Naive thymus-derived CD8-positive, alpha-beta T cell (primary cell): ENCODE measurements at regions not wholly inside any gene's neighbourhood (a gene's known extent, or its start where the extent isn't known, plus 50 kb on each side); places are given as distances from the start of the nearest gene placed in this dataset.
A peak's percentile ranks its signal among the peaks of the same experiment; 100 is the strongest.

Experiments
- ATAC-seq, 2 donors: fragments of 150-1000 bp; cut with Tn5 transposase in 1 of 2; sonication (Bioruptor Pico), chemical (Tn5 transposase) in 1 of 2; 1 replicate in 1 of 2; 2 replicates in 1 of 2; pipeline ENCODE4 v1.10.0; 2021; ENCODE audit warnings: mild to moderate bottlenecking in 2 of 2, moderate library complexity in 2 of 2
- POLR2A ChIA-PET: fragments of 350-600 bp; sonication (Branson Sonifier 250); formaldehyde crosslinking; loops from one replicate; lab custom pipeline; 2021; ENCODE audit warnings: antibody characterized with exemption; lab: Charles Lee
- DNase-seq, 10 donors: peaks; one replicate each; pipeline versions ENCODE4 v3.0.0 to v3.0.0-alpha.2; 2020 to 2022
- H3K27ac Mint-ChIP-seq, 10 donors: one replicate each; pipeline ENCODE4 v1.8.0; 2020 to 2022; ENCODE audit warnings: mild to moderate bottlenecking in 10 of 10, mixed read lengths in 10 of 10, moderate library complexity in 4 of 10, inconsistent platforms in 1 of 10
- H3K27me3 Mint-ChIP-seq, 5 donors: one replicate each; pipeline ENCODE4 v1.8.0; 2021 to 2022; ENCODE audit warnings: mixed read lengths in 5 of 5
- H3K36me3 Mint-ChIP-seq, 3 donors: one replicate each; pipeline ENCODE4 v1.8.0; 2020 to 2022; ENCODE audit warnings: mixed read lengths in 3 of 3, mild to moderate bottlenecking in 2 of 3, inconsistent platforms in 1 of 3
- H3K4me1 Mint-ChIP-seq, 4 donors: one replicate each; pipeline ENCODE4 v1.8.0; 2021 to 2022; ENCODE audit warnings: mixed read lengths in 4 of 4
- H3K4me3 Mint-ChIP-seq, 10 donors: one replicate each; pipeline ENCODE4 v1.8.0; 2020 to 2022; ENCODE audit warnings: mild to moderate bottlenecking in 10 of 10, mixed read lengths in 10 of 10, moderate library complexity in 6 of 10, inconsistent platforms in 1 of 10
- H3K9me3 Mint-ChIP-seq, 9 donors: one replicate each; pipeline ENCODE4 v1.8.0; 2020 to 2022; ENCODE audit warnings: mixed read lengths in 9 of 9, mild to moderate bottlenecking in 3 of 9, inconsistent platforms in 1 of 9, moderate library complexity in 1 of 9

DNA sequence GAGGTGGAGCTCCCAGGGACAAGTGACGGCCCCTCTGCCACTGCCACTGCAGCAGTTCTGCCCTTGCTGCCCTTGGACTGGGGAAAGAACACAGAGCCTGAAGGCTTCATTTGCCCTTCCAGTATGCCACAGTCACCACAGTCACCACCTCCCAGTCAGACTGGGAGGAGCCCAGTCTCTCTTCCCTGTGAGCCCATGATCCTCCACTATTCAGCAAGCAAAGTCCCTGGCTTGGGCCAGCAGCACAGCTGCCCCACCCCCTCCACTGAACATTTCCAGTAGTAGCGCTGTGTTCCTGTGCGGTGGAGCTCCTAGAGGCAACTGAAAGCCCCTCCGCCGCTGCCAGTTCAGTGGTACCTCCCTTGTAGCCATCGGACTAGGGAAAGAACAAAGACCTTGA lies 329.4 kb downstream of the MAN2A1 start:
- H3K36me3 Mint-ChIP-seq: peaks cover 0 to 2% (median 0%) of the 10 kb centered on the region in 3 donors
- DNase-seq (no peak), ATAC-seq (no peak)
- peaks cover 0 to 2% (median 0%) of the 10 kb centered on the region in 9 donors for H3K9me3 Mint-ChIP-seq
- no peak overlapping the region for H3K4me3 Mint-ChIP-seq
- H3K4me1 Mint-ChIP-seq: no peaks in the 10 kb centered on the region
- H3K27ac Mint-ChIP-seq: no peak overlapping the region
- POLR2A ChIA-PET: no interaction called here
- no peaks in the 10 kb centered on the region for H3K27me3 Mint-ChIP-seq

DNA sequence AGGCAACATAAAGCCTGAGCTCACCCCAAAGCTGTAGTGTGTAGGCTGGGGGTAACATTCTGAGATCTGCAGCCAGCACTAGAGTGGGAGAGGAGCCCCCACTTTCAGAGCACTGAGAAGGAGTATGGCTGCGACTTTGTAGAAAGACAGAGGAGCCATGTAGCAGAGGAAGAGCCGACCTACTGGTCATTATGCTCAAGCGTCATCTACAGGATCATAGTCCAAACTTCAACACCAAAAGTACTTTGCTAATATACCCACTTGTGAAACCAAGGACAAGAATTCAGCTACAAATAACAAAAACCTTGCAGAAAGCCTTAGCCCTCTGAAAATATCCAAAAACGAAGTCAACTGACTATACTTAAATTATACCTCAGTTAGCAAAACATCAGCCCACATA lies 330.1 kb downstream of the MAN2A1 start:
- no peak for ATAC-seq
- peaks cover 0 to 2% (median 0%) of the 10 kb centered on the region in 9 donors for H3K9me3 Mint-ChIP-seq
- peaks cover 0 to 2% (median 0%) of the 10 kb centered on the region in 3 donors for H3K36me3 Mint-ChIP-seq
- POLR2A ChIA-PET: no interaction called here
- H3K27me3 Mint-ChIP-seq: no peaks in the 10 kb centered on the region
- H3K4me3 Mint-ChIP-seq: no peak overlapping the region
- H3K27ac Mint-ChIP-seq: no peak overlapping the region
- H3K4me1 Mint-ChIP-seq: no peaks in the 10 kb centered on the region
- no peak for DNase-seq

DNA sequence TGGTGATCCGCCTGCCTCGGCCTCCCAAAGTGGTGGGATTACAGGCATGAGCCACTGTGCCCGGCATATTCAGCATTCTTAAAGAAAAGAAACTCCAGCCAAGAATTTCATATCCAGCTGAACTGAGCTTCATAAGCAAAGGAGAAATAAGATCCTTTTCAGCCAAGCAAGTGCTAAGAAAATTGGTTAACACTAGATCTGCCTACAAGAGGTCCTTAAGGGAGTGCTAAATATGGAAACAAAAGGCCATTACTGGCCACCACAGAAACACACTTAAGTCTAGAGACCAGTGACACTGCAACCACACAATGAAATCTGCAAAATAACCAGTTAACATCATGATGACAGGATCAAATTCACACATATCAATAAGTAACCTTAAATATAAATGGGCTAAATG lies 331.5 kb downstream of the MAN2A1 start:
- Mint-ChIP-seq H3K36me3 (peaks cover 0 to 2% (median 0%) of the 10 kb centered on the region in 3 donors), H3K4me3 (no peak overlapping the region), H3K9me3 (peaks cover 0 to 2% (median 0%) of the 10 kb centered on the region in 9 donors), H3K27me3 (no peaks in the 10 kb centered on the region), H3K4me1 (no peaks in the 10 kb centered on the region), H3K27ac (no peak overlapping the region)
- no peak for ATAC-seq
- DNase-seq: no peak
- POLR2A ChIA-PET: no interaction called here

DNA sequence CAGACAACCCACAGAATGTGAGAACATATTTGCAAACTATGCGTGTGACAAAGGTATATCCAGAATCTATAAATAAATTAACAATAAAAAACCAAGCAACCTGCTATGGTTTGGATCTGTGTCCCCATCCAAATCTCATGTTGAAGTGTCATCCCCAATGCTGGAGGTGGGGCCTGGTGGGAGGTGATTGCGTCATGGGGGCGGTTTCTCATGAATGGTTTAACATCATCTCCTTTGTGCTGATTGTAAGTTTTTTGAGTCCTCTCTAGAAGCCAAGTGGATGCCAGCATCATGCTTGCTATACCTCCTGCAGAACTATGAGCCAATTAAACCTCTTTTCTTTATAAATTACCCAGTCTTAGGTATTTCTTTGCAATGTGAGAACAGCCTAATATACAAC lies 335.4 kb downstream of the MAN2A1 start:
- H3K27me3 Mint-ChIP-seq: no peaks in the 10 kb centered on the region
- ATAC-seq (no peak), DNase-seq (no peak)
- no peak overlapping the region for H3K4me3 Mint-ChIP-seq
- H3K4me1 Mint-ChIP-seq: peaks cover 3 to 24% (median 13%) of the 10 kb centered on the region in 4 donors
- H3K9me3 Mint-ChIP-seq: peaks cover 0 to 3% (median 2%) of the 10 kb centered on the region in 9 donors
- POLR2A ChIA-PET: no interaction called here
- H3K36me3 Mint-ChIP-seq: peaks cover 0 to 3% (median 2%) of the 10 kb centered on the region in 3 donors
- H3K27ac Mint-ChIP-seq: no peak overlapping the region

DNA sequence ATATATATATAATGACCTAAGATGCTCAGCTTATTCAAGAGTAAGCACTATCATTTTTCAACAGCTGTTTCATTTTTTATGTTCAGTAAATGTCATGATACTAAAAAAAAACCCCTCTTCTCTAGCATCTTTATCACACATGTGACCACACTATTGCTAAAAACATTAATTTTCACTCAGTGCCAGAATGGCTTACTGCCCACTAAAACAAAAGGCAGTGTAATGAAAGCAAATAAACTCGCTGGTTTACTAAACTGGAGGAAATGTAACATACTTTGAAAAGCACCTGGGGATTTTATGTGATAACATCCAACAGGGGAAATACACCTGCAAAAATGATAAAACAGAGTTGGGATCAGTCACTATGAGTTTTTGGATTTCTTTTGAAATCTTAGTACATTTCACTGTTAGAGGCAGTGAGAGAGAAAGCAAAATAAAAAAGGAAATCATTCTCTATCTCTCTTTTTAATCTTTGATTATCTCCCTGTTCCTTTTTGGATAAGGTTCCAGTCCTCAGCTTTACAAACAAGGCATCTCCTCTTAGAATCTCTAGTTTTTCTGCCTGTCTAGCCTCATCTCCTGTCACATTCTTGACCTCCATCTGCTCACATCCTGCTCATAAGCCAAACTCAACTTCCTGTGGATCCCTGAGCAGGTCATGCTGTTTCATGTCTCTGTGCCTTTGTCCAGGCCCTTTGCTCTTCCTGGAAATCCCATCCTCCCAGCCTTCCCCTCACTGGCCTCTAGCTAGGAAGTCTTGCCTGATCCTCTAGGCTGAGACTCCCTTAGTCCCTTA lies 338.0 kb downstream of the MAN2A1 start:
- POLR2A ChIA-PET: interaction anchor here (0.6 kb wide), 2 partner anchors 15 to 174 kb away, joined by 3 read pairs; no protein-coding TSS in a partner anchor
- Mint-ChIP-seq H3K27me3 (no peaks in the 10 kb centered on the region), H3K36me3 (peaks cover 0 to 3% (median 0%) of the 10 kb centered on the region in 3 donors), H3K27ac (peak overlapping the region in 2 of 10 donors; percentile 24 to 75), H3K4me1 (peaks cover 9 to 40% (median 27%) of the 10 kb centered on the region in 4 donors), H3K4me3 (no peak overlapping the region), H3K9me3 (peaks cover 0 to 3% (median 0%) of the 10 kb centered on the region in 9 donors)
- no peak for ATAC-seq
- DNase-seq: no peak

DNA sequence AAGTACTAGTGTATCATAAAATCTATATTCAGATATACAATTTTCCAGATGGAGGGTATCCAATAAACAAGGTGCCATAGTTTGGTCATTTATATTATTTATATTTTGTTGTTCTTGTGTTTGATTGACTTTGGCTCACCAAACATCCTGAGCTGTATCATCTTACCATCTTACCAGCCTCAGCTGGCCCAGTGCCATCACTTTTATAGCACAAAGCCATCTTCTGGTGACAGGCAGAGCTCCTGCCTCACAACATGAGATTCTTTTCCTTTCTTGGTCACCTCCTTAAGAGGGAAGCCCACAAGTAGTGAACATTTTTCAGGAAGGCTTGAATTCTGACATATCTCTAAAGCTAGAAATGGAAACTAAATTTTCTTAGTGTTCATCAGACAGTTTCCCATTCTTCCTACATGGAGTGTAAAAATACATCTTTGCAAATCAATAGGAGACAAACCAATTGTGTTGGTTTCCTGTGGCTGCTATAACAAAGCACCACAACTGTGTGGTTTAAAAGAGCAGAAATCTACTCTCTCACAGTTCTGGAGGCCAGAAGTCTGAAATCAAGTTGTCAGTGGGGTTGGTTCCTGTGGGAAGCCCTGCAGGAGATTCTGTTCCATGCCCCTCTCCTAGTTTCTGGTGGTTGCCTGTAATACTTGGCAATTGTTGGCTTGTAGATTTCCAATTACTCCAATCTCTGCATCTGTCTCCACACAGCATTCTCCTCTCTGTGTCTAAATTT lies 341.8 kb downstream of the MAN2A1 start:
- Mint-ChIP-seq H3K9me3 (peaks cover 0 to 3% (median 0%) of the 10 kb centered on the region in 9 donors), H3K27ac (peak overlapping the region in 5 of 10 donors; percentile 11 to 74 (median 35)), H3K4me1 (peaks cover 9 to 47% (median 28%) of the 10 kb centered on the region in 4 donors), H3K27me3 (no peaks in the 10 kb centered on the region), H3K36me3 (peaks cover 0 to 3% (median 0%) of the 10 kb centered on the region in 3 donors), H3K4me3 (peak overlapping the region in 1 of 10 donors; percentile 14)
- ATAC-seq (peak; percentile 42 to 54), DNase-seq (peak in 7 of 10 donors; percentile 4 to 63 (median 25))
- POLR2A ChIA-PET: interaction anchor here (1.1 kb wide), 1 partner anchor 109 kb away, joined by 7 read pairs; no protein-coding TSS in a partner anchor

DNA sequence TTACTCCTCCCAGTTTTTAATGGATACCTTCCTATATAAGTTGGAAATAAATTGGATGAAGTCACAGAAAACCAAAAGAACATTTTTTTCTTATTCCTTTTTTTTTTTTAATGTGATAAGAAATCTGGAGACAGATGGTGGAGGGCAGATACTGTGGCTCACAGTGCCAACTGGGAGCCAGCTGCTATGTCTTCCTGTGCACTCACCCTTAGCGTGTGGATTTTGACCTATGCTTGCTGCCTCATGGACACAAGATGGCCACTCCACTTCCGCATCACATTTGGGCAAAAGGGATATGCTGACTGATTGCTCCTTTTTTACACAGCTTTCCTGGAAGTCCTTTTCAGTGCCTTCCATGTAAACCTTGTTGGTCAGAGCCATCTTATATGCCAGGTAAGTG lies 342.6 kb downstream of the MAN2A1 start:
- H3K4me1 Mint-ChIP-seq: peaks cover 9 to 47% (median 28%) of the 10 kb centered on the region in 4 donors
- no peaks in the 10 kb centered on the region for H3K36me3 Mint-ChIP-seq
- DNase-seq (no peak), ATAC-seq (no peak)
- H3K27ac Mint-ChIP-seq: peak overlapping the region in 2 of 10 donors; percentile 23 to 58
- H3K9me3 Mint-ChIP-seq: no peaks in the 10 kb centered on the region
- no peak overlapping the region for H3K4me3 Mint-ChIP-seq
- no peaks in the 10 kb centered on the region for H3K27me3 Mint-ChIP-seq
- POLR2A ChIA-PET: no interaction called here

DNA sequence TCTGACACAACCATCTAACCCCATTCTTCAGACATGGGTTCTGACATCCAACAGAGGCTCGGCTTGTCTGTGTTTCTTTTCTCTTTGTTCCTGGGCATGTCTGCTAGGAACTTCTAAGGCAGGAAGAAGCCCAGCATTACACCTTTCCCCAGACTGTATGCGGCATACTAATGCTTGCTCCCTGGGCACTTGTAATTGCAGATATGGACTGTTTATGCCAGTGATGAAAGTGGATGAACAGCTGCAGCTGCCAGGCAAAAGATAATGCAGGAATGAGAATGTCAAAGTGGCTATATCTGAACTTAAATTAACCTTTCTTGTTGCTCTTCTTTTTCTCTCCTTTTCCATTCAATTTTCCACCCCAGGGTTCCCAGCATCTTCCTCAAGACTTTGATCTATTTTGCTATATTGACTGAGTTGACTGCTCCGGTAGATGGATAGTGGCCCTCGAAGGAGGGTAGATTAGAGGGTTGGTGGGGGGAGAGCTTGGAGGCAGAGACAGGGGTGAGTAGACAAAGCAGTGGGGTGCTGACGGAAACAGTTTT lies 344.4 kb downstream of the MAN2A1 start:
- H3K36me3 Mint-ChIP-seq: no peaks in the 10 kb centered on the region
- no peak for ATAC-seq
- peaks cover 3 to 32% (median 19%) of the 10 kb centered on the region in 4 donors for H3K4me1 Mint-ChIP-seq
- no peaks in the 10 kb centered on the region for H3K9me3 Mint-ChIP-seq
- H3K27ac Mint-ChIP-seq: peak overlapping the region in 1 of 10 donors; percentile 20
- no peak overlapping the region for H3K4me3 Mint-ChIP-seq
- DNase-seq: no peak
- POLR2A ChIA-PET: interaction anchor here (1.2 kb wide), 1 partner anchor 9 kb away, joined by 3 read pairs; no protein-coding TSS in a partner anchor
- no peaks in the 10 kb centered on the region for H3K27me3 Mint-ChIP-seq

DNA sequence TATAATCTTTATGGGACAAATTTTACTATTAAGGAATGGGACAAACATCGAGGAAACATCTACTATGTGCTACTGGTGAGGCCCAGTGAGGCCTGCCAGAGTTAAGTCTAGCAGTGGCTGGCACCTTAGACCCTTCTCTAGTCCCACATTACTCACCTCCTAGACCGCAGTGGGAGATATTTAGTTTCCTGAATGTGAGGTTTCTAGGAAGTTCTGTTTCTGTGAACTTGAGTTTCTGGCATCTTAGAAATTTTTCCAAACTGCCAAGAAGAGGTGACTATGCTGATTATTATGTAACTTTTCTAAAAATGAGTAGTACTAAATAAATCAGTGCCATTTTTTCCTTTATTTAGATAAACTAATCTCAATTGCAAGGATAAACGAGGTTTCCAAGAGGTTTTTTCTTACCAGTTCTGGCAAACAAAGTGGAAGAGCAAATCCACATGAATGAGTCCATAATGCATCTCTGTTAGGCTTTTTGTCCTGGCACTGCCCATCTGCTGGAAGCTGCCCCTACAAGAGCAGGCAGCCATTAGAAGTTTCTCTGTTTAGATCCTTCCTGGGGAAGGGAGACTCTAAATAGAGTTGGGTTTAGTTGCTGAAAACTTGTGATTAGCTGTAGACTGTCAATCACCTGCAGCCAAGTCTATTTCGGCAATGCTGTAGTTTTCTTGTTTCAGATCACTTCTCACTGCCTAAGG lies 348.7 kb downstream of the MAN2A1 start:
- Mint-ChIP-seq H3K4me3 (no peak overlapping the region), H3K36me3 (peaks cover 0 to 20% (median 13%) of the 10 kb centered on the region in 3 donors), H3K27me3 (no peaks in the 10 kb centered on the region), H3K27ac (no peak overlapping the region), H3K4me1 (peaks cover 4 to 15% (median 6%) of the 10 kb centered on the region in 4 donors), H3K9me3 (peaks cover under 1 to 26% (median 8%) of the 10 kb centered on the region in 9 donors)
- POLR2A ChIA-PET: no interaction called here
- no peak for DNase-seq
- ATAC-seq: no peak

DNA sequence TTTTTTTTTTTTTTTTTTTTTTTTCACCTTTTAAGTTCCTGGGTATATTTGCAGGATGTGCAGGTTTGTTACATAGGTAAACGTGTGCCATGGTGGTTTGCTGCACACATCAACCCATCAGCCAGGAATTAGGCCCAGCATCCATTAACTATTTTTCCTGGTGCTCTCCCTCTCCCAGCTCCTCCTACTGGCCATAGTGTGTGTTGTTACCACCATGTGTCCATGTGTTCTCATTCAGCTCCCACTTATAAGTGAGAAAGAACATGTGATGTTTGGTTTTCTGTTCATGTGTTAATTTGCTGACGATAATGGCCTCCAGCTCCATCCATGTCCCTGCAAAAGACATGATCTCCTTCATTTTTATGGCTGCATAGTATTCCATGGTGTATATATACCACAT lies 350.5 kb downstream of the MAN2A1 start:
- H3K9me3 Mint-ChIP-seq: peaks cover 8 to 43% (median 18%) of the 10 kb centered on the region in 9 donors
- ATAC-seq (no peak), DNase-seq (no peak)
- H3K4me3 Mint-ChIP-seq: no peak overlapping the region
- no peak overlapping the region for H3K27ac Mint-ChIP-seq
- H3K36me3 Mint-ChIP-seq: peaks cover 0 to 37% (median 20%) of the 10 kb centered on the region in 3 donors
- H3K27me3 Mint-ChIP-seq: no peaks in the 10 kb centered on the region
- H3K4me1 Mint-ChIP-seq: peaks cover 5 to 13% (median 6%) of the 10 kb centered on the region in 4 donors
- POLR2A ChIA-PET: no interaction called here

DNA sequence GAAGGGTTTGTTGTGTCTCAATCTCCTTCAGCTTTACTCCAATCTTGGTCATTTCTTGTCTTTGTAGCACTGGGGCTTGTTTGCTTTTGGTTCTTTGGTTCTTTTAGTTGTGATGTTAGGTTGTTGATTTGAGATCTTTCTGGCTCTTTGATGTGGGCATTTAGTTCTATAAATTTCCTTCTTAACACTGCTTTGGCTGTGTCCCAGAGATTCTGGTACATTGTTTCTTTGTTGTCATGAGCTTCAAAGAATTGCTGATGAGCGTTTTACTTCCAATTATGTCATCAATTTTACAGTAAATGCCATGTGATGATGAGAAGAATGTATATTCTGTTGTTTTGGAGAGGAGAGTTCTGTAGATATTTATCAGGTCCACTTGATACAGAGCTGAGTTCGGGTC lies 353.3 kb downstream of the MAN2A1 start:
- Mint-ChIP-seq H3K9me3 (peaks cover 8 to 48% (median 22%) of the 10 kb centered on the region in 9 donors), H3K36me3 (peaks cover 0 to 37% (median 20%) of the 10 kb centered on the region in 3 donors), H3K4me3 (peak overlapping the region in 1 of 10 donors; percentile 34), H3K27me3 (no peaks in the 10 kb centered on the region), H3K27ac (peak overlapping the region in 1 of 10 donors; percentile 80), H3K4me1 (peaks cover 5 to 13% (median 6%) of the 10 kb centered on the region in 4 donors)
- peak in 2 of 10 donors; percentile 39 to 48 for DNase-seq
- peak in 1 of 2 donors; percentile 32 for ATAC-seq
- POLR2A ChIA-PET: interaction anchor here (1.5 kb wide), 1 partner anchor 9 kb away, joined by 3 read pairs; no protein-coding TSS in a partner anchor

DNA sequence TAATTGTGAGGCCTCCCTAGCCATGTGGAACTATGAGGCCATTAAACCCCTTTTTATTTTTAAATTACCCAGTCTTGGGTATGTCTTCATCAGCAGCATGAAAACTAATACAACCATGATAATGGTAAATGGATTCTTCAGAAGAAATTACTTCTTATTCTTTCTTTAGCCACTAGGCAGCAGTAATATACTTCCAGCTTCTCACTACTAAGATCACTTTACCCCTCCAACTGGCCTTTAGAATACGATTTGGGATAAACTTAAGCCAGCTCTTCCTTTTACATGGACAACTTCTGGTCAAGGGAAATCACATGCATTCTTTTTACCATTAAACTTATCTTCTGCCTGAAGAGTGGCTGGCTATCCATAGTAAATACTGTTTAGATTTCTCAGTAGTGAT lies 355.4 kb downstream of the MAN2A1 start:
- Mint-ChIP-seq H3K36me3 (peaks cover 0 to 37% (median 20%) of the 10 kb centered on the region in 3 donors), H3K4me3 (no peak overlapping the region), H3K9me3 (peaks cover 8 to 48% (median 22%) of the 10 kb centered on the region in 9 donors), H3K27me3 (no peaks in the 10 kb centered on the region), H3K4me1 (peaks cover 11 to 26% (median 17%) of the 10 kb centered on the region in 4 donors), H3K27ac (no peak overlapping the region)
- DNase-seq (no peak), ATAC-seq (no peak)
- POLR2A ChIA-PET: no interaction called here
